ENCODE measurements at regions not wholly inside any gene's neighbourhood (a gene's known extent, or its start where the extent isn't known, plus 50 kb on each side); places are given as distances from the start of the nearest gene placed in this dataset.
"Not testable (repeated sequence)": the region's sequence is repeated elsewhere in the genome, so short reads cannot be mapped to it uniquely, and the experiment has no call there.

DNA sequence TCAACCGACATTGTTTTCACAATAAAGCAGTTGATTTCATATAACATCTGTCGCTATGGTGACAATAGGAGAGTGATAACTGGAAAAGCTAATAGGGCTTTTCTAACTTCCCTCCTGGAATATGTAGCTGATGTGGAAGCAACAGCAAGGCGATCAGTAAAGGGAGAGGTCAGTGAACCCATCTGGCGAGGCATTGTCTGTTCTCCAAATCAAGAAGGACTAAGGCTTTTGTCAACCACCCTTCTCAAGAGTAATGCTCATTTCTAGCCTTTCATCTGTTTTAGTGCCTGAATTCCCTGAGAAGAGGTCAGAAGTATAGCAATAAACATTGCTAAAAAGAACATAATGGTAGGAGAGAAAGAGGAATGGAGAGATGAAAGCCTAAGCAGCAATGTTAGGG, 201.3 kb downstream of the AKAP7 start:
- no peak for DNase-seq

DNA sequence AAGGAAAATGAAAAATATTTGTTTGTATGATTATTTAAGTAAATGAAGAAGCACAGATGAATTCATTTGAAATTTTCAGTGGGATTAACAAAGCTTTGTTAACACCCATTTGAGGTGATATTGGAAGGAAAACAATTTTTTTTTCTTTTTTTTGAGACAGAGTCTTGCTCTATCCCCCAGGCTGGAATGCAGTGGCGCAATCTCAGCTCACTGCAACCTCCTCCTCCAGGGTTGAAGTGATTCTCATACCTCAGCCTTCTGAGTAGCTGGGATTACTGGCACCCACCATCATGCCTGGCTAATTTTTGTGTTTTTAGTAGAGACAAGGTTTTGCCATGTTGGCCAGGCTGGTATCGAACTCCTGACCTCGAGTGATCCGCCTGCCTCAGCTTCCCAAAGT, 211.6 kb downstream of the AKAP7 start:
- DNase-seq: not testable (repeated sequence)

DNA sequence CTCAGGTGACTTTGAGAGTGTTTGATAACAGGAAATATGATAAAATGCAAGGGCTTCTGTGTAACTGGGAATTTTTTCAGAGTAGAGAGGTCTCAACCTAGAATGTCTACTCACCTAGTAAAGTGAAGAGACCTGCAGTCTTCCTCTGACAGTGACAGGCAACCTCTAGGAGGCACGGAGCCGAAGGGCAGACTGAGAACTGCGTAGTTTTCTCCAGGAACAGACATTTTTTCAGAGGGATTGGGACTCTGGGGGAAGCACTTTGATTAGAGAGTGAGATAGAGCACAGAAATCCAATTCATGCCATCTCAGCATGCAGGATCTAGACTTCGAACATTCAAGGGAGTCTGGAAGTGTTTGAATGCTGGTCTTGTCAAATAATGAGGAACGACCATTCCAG, 213.3 kb downstream of the AKAP7 start:
- DNase-seq: no peak

DNA sequence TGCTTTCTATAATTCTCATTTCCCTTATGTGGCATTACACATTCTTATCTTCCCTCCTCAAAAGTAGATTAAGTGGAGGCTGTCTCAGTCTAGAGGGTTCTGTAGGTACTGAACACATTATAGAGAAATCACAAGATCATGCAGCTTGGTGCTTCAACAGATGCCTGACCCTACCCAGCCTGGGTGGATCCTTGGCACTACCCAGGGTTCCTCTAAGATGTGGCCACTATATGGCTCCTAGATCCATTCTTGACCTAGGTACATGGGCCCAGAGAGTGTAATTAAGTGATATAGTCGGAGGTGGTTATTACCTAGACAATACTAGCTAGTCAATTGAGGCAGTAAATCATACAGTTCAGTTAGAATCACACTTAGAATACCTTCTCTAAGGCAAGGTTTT, 213.9 kb downstream of the AKAP7 start:
- no peak for DNase-seq

DNA sequence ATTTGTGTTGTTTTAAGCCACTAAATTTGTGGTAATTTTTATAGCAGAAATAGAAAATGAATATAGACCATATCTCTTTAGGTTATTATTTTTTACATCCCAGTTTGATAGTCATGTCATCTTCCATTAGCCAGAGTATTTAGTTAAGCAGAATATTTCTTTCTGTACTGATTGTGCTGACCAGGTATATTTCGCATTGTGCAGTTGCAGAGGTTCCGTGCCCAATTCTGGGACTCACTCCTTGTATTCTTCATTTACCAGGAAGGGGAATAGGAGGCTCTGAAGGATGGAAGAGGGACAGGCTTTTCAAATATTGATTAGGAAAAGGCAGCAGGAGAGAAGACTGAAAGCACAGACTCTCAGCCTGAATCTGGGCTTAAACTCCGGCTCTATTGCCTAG, 217.8 kb downstream of the AKAP7 start:
- no peak for DNase-seq

DNA sequence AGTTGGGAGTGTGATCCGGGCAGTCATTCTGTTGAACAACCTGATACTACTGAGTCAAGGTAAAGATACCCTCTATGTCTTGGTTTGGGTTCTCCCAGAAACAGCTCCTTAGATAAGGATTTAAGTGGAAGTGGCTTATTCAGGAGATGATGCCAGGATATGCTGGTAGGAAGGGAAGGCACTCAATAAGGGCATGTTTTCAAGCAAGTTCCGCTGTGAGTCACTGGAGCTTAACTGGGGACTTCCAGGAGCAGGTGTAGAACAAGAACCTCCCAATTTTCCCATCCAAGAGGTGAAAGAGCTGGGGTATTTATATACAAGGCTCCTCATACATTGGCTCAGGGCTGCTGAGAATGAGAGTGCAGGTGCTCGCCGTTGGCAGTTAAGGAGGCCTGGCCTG, 218.6 kb downstream of the AKAP7 start:
- DNase-seq: no peak

DNA sequence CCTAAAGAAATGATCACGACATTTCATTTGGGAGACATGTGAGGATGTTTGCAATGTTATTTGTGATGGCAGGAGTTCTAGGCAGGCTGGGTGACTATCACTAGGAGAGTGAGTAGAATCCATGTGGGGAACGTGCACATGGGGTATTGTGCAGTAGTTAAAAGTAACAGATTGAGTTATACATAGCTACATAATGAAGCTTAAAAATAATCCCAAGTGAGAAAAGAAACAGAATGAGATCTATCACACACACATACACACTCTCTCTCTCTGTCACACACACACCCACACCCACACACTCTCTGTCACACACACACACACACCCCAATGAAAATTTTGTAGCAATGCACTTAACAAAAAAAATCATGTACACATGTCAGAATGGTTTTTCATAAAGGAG, 218.7 kb upstream of the ARG1 start:
- DNase-seq: no peak

DNA sequence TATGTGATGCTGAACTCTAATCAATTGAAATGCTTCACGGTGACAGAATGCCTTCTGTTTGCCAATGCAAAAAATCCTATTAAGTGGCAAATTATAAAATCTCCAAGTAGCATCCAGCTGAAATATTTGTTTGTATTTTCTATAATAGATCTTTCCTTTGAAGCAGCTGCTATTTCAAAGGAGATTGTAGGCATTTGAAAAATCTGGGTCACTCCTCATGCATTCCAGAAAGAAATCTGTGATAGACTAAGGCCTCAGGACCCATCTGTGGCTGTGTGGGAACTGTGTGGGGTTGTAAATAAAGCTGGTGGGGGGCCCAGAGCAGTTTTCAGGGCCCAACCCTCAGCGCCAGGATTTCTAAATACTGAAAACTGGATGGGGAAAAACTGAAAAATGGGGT, 216.9 kb upstream of the ARG1 start:
- DNase-seq: no peak

DNA sequence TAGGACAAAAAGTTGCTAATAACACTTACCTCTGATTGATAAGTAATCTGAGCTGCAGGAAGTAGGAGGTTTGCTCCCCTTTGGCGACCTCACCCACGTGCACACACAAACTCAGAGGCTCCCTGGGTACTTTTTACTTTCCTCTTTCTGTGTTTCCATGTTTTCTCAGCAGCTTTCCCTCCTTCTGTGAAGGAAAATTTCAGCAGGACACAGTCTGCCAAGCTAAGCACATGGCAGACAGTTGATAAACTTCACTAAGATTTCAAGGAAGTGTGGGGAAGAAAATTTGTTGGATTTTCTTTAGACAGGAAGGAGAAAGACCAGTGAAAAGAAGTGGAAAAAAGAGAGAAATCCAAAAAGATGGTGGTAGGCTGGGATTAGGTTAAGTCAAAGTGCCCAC, 215.5 kb upstream of the ARG1 start:
- DNase-seq: no peak

DNA sequence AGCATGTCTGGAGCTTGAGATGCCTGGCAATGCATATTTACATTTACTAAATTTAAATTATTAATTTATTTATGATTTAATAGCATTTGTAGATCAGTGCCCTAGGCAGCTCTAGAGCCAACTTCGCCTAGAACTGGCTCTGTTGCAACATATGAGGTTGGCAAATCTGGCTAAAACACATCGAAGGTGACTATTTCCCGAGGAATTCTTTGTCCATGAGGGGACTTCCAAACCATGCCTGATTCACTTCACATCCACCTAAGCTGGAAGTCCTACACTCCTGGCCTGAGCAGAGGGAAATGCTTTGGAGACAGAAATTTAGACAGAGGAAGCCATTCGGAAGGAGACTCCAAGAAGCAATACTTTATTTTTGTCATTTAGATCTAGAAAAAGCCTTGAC, 211.0 kb upstream of the ARG1 start:
- DNase-seq: no peak

DNA sequence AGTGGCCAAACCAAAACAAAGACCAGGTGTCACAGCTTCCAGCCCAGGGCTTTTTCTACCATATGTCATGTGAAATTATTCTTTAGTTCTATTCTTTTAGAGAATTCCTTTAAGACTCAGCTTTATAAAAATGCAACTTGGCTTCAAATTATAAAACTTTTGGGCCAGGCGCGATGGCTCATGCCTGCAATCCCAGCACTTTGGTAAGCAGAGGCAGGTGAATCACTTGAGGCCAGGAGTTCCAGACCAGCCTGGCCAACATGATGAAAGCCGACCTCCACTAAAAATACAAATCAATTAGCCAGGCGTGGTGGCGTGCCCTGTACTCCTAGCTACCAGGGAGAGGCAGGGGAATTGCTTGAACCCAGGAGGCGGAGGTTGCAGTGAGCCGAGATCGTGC, 210.3 kb upstream of the ARG1 start:
- no peak for DNase-seq

DNA sequence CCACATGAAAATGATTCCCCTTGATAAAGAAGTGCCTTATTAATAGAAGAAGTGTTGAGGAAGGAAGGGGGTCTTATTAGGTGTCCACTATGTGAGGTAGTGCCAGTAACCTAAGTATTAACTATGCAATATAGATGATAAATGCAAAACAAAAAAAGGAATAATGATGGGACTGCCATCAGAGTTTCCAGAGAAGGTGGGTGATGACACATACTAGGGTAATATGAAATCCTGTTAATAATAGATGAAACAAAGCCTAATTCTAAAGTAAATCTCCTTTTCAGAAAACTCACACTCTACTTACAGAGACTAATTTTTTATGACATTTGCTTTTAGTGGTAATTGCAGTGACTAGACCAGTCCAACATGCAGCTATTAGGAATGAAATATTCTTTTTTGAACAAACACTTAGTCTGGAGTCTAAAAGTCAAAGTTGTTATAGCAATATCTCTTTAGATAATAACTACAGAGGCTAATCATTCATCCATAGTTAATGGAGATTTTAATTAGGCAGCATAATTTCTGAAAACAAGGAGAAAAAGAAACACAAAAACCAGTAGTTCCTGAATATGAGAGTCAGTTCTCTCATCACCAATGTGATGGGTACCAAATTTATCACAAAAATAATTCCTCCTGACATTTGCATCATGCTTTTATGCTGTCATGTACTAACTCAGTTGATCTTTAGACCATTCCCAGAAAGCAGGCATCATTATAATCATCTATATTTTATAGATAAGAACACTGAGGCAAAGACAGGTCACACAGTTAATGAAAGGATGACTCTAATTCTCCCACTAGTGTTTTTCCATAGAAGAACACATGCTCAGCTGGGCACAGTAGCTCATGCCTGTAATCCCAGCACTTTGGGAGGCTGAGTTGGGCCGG, 208.8 kb upstream of the ARG1 start:
- DNase-seq: no peak

DNA sequence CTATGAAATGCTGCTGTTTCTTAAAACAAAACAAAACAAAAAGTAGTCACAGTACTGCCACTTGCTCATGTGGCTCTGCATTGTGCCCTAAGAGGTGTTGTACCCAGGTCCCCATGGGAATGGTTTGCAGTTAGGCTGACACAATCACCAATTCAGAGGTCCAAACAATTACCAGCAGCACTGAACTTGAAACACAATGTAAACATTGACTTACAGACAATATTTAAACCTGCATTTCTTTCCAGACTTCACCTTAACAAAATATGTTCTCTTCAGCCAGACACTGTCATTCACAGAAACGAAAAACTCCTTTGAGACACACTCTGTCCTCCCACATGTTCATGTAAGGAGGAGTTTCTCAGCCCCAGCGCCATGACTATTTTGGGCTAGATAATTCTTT, 206.8 kb upstream of the ARG1 start:
- DNase-seq: no peak

DNA sequence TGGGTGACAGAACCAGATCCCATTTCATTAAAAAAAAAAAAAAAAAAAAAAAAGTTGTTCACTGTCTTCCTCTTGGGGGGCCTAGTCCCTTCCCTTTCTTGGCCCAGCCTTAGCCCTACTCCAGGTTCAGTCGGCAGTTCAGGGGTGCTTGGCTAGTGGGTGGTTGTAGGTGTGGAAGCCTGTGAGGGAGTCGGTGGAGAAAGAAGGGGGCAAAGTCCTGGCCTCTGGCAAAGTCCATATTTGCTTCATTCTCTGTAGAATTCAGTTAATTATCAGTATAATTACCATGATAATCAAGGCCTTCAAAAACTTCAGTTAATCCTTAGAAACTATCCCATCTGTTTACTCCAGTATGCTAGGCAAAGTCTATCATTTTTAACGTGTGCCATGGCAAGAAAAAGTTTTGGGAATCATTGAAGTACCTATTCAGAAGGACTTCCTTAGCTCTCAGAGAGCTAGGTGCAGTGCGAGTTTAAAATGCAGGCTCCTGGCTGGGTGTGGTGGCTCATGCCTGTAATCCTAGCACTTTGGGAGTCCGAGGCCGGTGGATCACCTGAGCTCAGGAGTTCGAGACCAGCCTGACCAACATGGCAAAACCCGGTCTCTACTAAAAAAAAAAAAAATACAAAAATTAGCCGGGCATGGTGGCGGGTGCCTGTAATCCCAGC, 205.7 kb upstream of the ARG1 start:
- no peak for DNase-seq

DNA sequence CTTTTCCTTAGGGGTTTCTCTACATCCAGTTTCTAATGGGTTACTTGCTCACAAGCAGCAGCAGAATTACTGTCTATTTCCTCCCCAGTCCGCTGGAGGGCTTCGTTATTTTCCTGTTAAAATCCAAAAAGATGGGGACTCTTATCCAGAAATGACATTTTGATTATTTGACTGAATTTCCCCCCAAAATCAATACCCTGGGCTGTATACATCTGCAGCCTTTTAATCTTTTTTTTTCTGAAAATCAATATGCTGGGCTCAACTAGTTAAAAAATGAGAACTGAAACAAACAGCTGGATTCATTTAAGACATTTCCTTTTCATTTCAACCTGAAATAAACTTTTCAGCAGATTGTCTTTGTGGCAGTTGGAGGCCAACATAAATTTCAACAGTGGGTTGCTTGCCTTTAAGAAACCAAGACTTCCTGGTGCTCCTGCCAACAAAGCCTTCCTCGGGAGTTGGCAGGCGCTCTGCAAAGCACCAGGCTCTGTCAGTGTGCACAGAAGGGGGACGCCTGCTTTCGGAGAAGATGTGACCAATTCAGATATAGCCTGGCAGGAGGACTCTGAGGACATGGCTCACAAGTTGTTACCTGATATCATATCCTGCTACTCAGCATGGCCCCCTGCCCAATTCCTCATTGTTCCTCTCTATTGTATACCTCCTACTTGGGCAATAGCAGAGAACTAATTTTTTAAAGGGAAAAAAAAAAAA, 204.7 kb upstream of the ARG1 start:
- no peak for DNase-seq

DNA sequence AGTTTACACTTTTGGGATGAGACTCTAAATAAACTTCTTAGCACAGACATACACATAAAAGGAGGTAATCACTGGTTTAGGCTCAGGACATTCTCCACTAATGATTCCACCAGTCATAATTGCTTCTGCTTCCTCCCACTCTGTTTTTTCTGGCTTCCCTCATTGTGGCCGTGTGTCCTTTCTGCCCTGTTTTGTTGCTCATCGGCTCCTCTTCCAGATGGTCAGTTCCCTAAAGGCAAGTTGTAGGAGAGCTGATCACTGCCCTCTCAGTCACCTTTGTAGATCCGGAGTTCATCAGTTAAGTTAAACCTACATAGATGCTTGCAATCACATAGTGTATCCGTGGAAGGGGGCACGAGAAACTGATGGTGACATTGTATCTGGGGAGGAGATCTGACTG, 200.5 kb upstream of the ARG1 start:
- no peak for DNase-seq

DNA sequence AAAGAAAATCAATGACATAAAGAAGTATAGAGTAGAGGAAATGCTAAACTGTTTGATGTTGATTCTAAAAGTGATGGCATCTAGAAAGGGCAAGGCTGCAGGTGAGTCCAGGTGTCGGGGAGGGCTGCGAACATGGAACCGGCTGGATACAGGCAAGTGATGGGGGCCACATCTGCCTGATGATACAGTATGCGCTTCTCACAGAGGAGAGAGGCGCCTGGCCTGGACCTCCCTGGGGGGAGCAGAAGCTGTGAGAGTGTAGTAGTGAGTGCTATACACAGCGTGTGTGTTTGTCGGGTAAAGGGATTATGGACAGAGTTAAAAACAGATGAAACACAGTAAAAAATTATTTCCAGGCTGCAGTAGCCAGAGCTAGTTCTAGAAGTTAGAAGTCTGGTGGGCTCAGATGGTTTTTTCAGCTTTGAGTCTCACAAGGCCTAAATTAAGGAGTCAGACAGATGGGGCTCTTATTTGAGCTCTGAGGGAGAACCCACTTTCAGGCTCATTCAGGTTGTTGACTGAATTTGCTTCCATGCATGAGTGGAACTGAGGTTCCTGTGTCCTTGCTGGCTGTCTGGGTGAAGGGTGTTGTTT, 195.8 kb upstream of the ARG1 start:
- DNase-seq: no peak

DNA sequence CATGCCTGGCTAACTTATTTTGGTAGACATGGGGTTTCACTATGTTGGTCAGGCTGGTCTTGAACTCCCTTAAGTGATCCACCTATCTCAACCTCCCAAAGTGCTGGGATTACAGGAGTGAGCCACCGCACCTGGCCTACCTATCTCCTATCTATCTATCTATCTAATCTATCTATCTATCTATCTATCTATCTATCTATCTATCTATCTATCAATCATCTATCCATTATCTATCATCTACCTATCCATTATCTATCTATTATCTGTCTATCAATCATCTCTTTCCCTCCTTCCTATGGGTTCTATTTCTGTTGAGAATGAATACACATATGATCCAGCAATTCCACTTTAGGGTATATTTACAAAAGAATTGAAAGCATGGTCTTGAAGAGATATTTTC, 194.2 kb upstream of the ARG1 start:
- DNase-seq: no peak

DNA sequence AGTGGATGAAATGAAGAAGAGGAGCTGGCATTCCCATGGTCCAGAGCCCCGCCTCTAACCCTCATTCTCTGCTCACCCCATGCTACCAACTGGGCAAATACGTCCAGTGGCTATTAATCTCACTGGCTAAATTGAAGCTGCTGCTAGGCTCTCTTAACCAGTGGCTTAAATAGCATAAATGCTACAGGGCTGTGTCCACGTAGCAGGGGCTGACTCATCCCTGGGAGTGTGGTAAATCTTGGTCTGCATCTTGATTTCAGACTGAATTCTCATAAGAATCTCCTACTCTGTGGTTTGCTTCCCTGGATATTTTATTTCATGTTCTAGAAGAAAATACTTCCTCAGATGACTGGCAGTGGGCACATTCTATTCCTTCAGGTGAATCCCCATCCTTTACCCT, 193.1 kb upstream of the ARG1 start:
- no peak for DNase-seq

DNA sequence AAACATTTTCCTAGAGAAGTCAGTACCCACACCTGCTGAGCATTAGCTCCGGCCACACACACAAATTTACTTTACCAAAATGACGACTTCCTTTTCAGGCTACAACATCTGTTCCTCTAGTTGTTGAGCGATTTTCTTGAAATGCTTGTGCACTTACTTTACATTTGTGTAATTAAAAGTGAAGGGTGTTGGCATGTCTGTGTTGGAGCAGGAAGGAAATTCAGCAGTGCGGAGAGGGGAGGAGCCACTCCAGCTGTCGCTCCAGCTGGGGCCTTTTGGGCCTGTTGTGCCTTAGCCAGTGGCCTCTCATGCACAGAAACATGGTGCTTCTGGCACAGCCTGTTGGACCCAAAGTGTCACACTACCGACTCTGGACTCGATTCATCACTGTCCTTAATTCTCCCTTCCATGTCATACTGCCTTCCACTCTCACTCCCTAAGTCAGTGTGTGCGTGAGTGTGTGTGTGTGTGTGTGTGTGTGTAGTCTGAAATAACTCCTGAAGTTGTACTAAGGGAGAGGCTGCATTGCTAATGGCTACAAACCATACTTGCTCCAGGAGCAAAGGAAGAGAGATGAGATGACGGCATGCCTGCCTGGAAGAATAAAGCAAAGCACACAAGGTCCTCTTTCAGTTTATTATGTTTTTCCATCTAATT, 191.8 kb upstream of the ARG1 start:
- no peak for DNase-seq

DNA sequence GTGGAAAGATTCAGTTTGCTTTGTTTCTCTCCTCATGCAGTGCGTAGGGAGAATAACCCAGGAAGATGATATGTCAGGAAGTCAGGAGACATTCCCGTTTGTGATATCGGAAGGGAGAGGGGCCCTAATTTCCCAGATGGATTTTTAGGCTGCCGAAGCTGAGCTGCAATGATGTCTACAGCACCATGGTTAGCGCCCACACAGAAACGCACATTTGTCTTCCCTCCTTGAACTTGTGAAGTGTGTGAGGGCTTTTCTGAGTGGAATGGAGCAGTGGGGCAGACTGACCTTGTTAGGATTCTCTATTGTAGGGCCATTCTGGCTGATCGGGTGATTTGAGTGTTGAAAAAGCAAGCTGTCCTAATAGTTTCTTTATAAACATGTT, 191.3 kb upstream of the ARG1 start:
- no peak for DNase-seq

DNA sequence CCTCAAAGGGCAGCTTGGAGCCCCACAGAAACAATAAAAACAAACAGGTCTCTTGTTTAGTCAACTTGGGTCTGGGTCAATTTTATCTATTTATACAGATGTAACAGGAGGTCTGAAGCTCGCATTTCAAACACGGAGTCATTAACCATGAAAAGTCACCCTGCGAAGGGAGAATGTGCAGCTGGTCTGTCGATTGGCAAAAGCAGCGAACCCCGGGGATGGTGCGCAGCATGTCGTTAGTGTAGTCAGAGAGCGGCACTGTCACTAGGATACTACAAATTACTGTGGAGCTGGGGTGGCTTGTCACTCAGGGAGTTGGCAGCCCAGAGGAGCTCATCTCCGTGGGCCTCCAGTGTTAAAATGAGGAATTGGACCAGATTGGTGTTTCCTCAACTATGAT, 190.4 kb upstream of the ARG1 start:
- no peak for DNase-seq

Measured in inflammatory macrophage treated with lipopolysaccharide for 4 hours (primary cell).